ENCODE measurements at regions not wholly inside any gene's neighbourhood (a gene's known extent, or its start where the extent isn't known, plus 50 kb on each side); places are given as distances from the start of the nearest gene placed in this dataset.

- DNase-seq (ENCODE audit: low read depth): no peak
Measured at GRCh38 chr5:159536166-159536565, 205.9 kb upstream of the IL12B start.

- peak; percentile 63 for DNase-seq (ENCODE audit: low read depth)
Measured at GRCh38 chr5:159536646-159537045, 206.4 kb upstream of the IL12B start.

DNA sequence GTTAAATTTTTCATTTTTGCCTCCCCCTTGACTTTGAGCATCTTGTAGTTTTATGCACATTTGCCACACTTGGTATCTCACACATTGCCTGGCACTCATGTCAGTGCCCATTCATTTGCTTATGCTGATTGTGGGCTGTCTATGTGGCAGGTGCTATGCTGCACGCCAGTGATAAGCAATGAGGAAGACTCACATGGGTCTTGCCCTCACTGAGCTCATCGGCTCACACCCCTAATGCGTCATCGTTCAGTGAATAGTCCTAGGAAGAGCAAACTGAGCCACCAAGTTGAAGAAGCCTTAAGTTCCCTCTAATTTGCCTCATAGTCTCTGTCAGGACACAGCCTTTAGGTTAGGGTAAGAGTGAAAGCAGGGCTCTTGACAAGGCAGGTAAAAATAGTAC is 209.4 kb upstream of the IL12B start:
- no peak for DNase-seq (ENCODE audit: low read depth)

- DNase-seq (ENCODE audit: low read depth): no peak
Measured at GRCh38 chr5:159543326-159543725, 213.0 kb upstream of the IL12B start.

DNA sequence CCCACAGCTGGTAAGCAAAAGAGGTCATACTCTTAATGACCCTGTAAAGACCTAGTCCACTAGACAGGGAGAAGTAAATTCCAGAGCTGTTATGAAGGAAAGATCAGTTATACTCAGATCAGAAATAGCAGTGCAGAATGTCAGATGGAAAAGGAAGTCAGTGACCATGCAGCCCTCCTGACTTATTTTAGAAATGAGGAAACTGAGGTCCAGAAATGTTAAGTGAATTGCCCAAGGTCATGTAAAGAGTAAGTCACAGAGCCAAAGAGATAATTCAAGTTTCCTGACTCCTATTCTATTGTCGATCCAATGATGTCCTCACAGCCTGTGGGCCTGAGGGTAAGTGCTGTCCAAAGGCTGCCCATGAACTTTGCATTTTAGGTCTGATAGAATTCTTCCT is 214.9 kb upstream of the IL12B start:
- no peak for DNase-seq (ENCODE audit: low read depth)

DNA sequence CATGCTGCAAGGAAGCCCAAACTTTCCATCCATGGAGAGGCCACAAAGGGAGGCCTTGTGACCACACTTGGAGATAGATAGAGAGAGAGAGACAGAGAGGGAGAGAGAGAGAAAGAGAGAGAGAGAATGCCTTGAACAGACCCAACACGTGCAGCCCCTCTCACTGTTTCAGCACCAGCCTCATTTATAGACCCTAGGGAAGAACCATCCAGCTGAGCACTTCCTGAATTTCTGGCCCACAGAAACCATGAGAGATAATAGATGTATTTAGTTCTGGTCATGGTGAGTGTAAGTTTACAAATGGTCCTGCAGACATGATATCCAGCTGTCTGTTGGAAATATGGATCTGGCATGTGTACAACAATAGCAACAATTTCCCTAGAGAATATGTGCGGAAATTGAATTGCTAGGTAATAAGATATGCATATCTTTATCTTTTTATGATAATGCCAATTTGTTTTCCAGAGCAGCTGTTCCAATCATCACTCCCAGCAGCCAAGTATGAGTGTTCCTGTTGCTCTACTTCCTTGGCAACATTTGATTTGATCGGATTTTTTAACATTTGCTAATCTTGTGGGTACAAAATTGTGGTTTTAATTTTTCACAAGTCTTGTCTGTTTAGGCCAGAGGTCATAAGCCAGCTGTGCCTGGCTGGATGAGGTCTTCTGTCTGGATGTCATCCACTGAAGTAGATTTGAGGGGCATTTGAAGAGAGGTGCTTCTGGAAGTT is 217.3 kb upstream of the IL12B start:
- no peak for DNase-seq (ENCODE audit: low read depth)

GRCh38 chr5:159548517-159548916 is 218.2 kb upstream of the IL12B start:
- peak; percentile 22 for DNase-seq (ENCODE audit: low read depth)

DNA sequence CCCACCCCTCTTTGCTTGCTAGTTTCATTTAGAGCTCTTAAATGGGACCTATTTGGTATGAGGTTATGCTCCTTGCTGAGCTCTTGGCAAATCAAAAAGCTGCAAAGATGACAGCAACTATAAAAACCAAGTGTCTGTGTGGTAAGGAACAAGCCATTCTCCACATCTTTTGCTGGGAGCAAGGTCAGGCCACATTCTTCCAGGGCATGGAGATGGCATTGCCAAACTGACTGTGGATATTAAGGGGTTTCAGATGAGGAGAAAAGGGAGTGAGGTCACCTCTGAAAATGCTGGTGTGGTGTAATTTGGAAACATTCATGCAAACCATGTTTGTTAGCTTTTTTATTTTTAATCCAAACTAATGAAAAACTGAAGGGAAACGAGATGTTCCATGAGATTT is 218.8 kb upstream of the IL12B start:
- DNase-seq (ENCODE audit: low read depth): peak; percentile 20

DNA sequence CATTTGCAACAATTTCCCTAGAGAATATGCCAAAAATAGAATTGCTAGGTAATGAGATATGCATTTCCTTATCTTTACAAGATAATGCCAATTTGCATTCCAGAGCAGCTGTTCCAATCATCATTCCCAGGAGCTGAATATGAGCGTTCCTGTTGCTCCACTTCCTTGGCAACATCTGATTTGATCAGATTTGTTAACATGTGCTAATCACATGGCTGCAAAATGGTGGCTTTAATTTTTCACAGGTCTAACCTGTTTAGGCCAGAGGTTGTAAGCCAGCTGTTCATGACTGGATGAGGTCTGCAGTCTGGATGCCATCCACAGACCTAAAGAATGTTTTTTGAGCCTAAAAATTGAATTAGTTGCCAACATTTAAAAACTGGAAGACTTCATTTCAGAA is 220.7 kb upstream of the IL12B start:
- DNase-seq (ENCODE audit: low read depth): no peak

GRCh38 chr5:159552751-159553150 is 222.5 kb upstream of the IL12B start:
- DNase-seq (ENCODE audit: low read depth): peak; percentile 69

- no peak for DNase-seq (ENCODE audit: low read depth)
Measured at GRCh38 chr5:159553792-159554191, 223.5 kb upstream of the IL12B start.

DNA sequence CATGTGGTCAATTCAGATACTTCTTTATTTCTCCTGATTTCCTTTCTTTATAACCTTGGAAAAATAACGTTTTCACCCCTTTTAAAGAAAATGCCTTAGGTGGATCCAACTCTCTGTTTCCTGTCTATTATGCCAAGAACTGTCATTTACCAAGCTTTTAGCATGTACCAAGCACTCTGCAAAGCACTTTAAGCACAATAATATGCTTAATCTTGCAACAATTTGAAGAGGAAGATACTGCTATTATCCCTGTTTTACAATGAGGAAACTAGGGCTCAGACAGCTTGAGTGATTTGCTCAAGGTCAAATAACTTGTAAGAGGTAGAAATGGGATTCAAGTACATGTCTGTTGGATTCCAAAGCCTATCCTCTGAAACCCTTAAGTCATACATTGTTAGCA is 224.8 kb upstream of the IL12B start:
- no peak for DNase-seq (ENCODE audit: low read depth)

- no peak for DNase-seq (ENCODE audit: low read depth)
Measured at GRCh38 chr5:159559337-159559736, 229.1 kb upstream of the IL12B start.

GRCh38 chr5:159560088-159560487 is 229.8 kb upstream of the IL12B start:
- no peak for DNase-seq (ENCODE audit: low read depth)

GRCh38 chr5:159564031-159564430 is 233.7 kb upstream of the IL12B start:
- no peak for DNase-seq (ENCODE audit: low read depth)

GRCh38 chr5:159566832-159567231 is 236.5 kb upstream of the IL12B start:
- no peak for DNase-seq (ENCODE audit: low read depth)

GRCh38 chr5:159567461-159567860 is 237.2 kb upstream of the IL12B start:
- no peak for DNase-seq (ENCODE audit: low read depth)

GRCh38 chr5:159571501-159572244 is 241.4 kb upstream of the IL12B start:
- peak; percentile 25 for DNase-seq (ENCODE audit: low read depth)

DNA sequence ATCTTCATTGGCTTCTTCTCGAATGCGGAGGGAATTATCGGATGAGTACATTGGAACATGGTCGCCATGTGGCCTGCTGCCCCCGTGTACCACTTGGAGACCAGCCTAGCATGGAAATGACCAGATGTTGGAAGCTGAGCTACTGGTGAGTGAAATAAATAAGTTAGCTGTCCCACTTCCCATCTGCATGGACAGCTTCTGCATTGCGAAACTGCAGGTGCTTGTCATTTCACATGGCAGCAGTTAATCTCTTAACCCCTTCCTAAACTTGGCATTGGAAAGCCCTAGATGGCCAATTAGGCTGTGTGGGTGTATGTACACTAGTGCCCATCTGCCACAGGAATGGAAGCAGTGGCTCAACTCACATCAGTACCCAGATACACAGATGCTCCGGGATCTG is 246.6 kb upstream of the IL12B start:
- DNase-seq (ENCODE audit: low read depth): no peak

GRCh38 chr5:159581502-159582249 is 251.4 kb upstream of the IL12B start:
- peak; percentile 99 for DNase-seq (ENCODE audit: low read depth)

DNA sequence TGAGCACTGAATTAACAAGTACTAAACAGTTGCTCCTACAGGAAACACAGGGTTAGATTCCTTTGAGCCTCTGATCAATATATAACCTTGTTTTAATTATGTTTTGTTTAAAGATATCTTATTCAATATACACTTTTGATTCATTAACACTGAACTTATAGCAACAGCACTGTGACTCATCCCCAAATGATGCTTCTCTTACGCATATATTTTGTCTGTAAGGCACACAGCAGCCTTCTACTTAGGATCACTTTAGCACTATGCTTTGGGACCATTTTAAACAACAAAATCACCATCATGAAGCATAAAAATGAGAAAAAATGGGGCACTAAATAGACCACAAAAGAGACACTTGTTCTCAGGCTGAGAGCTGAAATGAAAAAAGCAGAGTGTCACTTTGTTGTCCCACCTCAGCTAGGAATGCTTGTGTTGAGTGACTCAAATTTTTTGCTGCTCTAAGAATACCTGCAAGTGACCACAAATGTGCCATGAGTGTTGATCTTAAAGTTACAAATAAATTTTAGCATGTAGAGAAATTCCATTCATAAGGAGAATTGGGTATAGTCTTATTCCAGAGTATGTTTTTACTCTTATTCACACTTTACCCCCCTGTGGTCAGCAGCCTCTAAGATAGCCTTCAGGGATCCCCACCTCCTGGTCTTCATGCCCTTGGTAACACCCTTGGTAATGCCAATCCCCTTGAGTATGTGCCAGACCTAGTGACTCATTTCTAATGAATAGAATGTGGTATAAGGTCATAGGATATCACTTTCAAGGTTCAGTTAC is 252.7 kb upstream of the IL12B start:
- peak; percentile 91 for DNase-seq (ENCODE audit: low read depth)

GRCh38 chr5:159586921-159587320 is 256.6 kb upstream of the IL12B start:
- DNase-seq (ENCODE audit: low read depth): no peak

Measured in M059J (cell line).